ENCODE measurements at regions not wholly inside any gene's neighbourhood (a gene's known extent, or its start where the extent isn't known, plus 50 kb on each side); places are given as distances from the start of the nearest gene placed in this dataset.

GRCh38 chr2:60259781-60260180 is 293.7 kb downstream of the BCL11A start:
- no peak for DNase-seq (ENCODE audit: low read depth)
- H3K4me3 ChIP-seq (ENCODE audit: control insufficient read depth, low read depth, low read length), result no peak overlapping the region
- TF ChIP-seq CTCF (conservative IDR thresholded peaks at IDR 0.05; ENCODE audit: control insufficient read depth, insufficient read depth, low read depth, low read length), result no peak

- H3K4me3 ChIP-seq (ENCODE audit: control insufficient read depth, low read depth, low read length), result no peak overlapping the region
- TF ChIP-seq CTCF (conservative IDR thresholded peaks at IDR 0.05; ENCODE audit: control insufficient read depth, insufficient read depth, low read depth, low read length), result no peak
- no peak for DNase-seq (ENCODE audit: low read depth)
These were observed 300.8 kb downstream of the BCL11A start for GRCh38 chr2:60252581-60253150.

GRCh38 chr2:60251247-60251646 is 302.2 kb downstream of the BCL11A start:
- no peak for DNase-seq (ENCODE audit: low read depth)
- no peak for TF ChIP-seq CTCF (conservative IDR thresholded peaks at IDR 0.05; ENCODE audit: control insufficient read depth, insufficient read depth, low read depth, low read length)

GRCh38 chr2:60249879-60250278 is 303.6 kb downstream of the BCL11A start:
- no peak for DNase-seq (ENCODE audit: low read depth)
- H3K4me3 ChIP-seq (ENCODE audit: control insufficient read depth, low read depth, low read length), result no peak overlapping the region
- TF ChIP-seq CTCF (conservative IDR thresholded peaks at IDR 0.05; ENCODE audit: control insufficient read depth, insufficient read depth, low read depth, low read length), result no peak

More at GRCh38 chr2:60251247-60251646, 302.2 kb downstream of the BCL11A start:
- no peak overlapping the region for H3K4me3 ChIP-seq (ENCODE audit: control insufficient read depth, low read depth, low read length)

- no peak for TF ChIP-seq CTCF (conservative IDR thresholded peaks at IDR 0.05; ENCODE audit: control insufficient read depth, insufficient read depth, low read depth, low read length)
- no peak overlapping the region for H3K4me3 ChIP-seq (ENCODE audit: control insufficient read depth, low read depth, low read length)
- no peak for DNase-seq (ENCODE audit: low read depth)
These were observed 306.0 kb downstream of the BCL11A start for GRCh38 chr2:60247471-60247870.

GRCh38 chr2:60246583-60246982 is 306.9 kb downstream of the BCL11A start:
- DNase-seq (ENCODE audit: low read depth), result no peak
- TF ChIP-seq CTCF (conservative IDR thresholded peaks at IDR 0.05; ENCODE audit: control insufficient read depth, insufficient read depth, low read depth, low read length), result no peak
- H3K4me3 ChIP-seq (ENCODE audit: control insufficient read depth, low read depth, low read length), result no peak overlapping the region
